Neuron (in vitro differentiated cells): ENCODE measurements at regions not wholly inside any gene's neighbourhood (a gene's known extent, or its start where the extent isn't known, plus 50 kb on each side); places are given as distances from the start of the nearest gene placed in this dataset.

Experiments
- H2AFZ ChIP-seq: one replicate; pipeline ENCODE4 v1.6.1; 2013; ENCODE audit warnings: low read depth, mild to moderate bottlenecking, inconsistent platforms, low read length, moderate library complexity
- H3K27me3 ChIP-seq: one replicate; pipeline ENCODE4 v1.6.1; 2013; ENCODE audit warnings: low read length; ENCODE audit not compliant: insufficient read depth
- H3K36me3 ChIP-seq: one replicate; pipeline ENCODE4 v1.6.1; 2013; ENCODE audit warnings: low read length; ENCODE audit not compliant: insufficient read depth
- H3K4me1 ChIP-seq: one replicate; pipeline ENCODE4 v1.6.1; 2013; ENCODE audit warnings: low read length; ENCODE audit not compliant: insufficient read depth
- H3K4me3 ChIP-seq: 2 replicates; pipeline ENCODE4 v1.5.1; 2013; ENCODE audit warnings: mild to moderate bottlenecking, low read length, moderate library complexity
- H3K9me3 ChIP-seq: one replicate; pipeline ENCODE4 v1.6.1; 2013; ENCODE audit warnings: low read length

GRCh38 chr20:58600756-58601155, 50.3 kb upstream of the STX16 start:
- Histone ChIP-seq H3K9me3 (no peaks in the 10 kb centered on the region), H2AFZ (no peak overlapping the region), H3K4me1 (peaks cover 18% of the 10 kb centered on the region), H3K36me3 (no peaks in the 10 kb centered on the region), H3K27me3 (no peaks in the 10 kb centered on the region), H3K4me3 (no peak overlapping the region)

- no peak overlapping the region for H3K4me3 ChIP-seq
- H2AFZ ChIP-seq = no peak overlapping the region
- H3K4me1 ChIP-seq = peaks cover 18% of the 10 kb centered on the region
- no peaks in the 10 kb centered on the region for H3K9me3 ChIP-seq
- H3K27me3 ChIP-seq = no peaks in the 10 kb centered on the region
- H3K36me3 ChIP-seq = no peaks in the 10 kb centered on the region
Observed at GRCh38 chr20:58599966-58600365, 51.1 kb upstream of the STX16 start.

DNA sequence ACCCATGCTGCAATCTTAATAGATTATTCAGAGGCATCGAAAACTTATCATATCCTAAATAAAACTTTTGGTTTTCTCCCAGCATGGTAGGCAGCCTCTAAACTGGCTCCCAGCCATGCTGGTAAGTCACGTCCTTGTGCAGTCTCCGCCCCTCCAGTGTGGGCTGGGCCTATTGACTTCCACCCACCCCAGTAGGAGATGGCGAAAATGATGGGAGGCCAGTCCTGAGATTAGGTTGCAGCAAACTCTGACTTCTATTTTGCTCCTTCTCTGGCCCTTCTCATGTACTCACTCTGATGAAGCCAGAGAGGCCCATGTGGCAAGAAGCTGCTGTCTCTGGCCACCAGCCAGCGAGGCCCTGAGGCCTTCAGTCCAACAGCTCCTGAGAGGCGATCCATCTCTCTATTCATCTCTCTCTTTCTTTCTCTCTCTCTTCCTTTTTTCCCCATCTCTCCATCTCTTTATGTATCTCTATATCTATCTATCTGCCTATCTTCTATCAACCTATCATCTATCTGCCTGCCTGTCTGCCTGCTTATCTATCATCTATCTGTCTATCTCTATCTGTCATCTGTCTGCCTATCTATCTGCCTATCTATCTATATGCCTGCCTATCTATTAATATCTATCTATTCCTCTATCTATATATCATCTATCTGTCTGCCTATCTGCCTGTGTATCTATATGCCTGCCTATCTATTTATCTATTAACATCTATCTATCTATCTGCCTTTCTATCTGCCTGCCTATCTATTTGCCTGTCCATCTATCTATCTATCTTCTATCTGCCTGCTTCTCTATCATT, 52.7 kb upstream of the STX16 start:
- Histone ChIP-seq H3K36me3 (no peaks in the 10 kb centered on the region), H3K4me1 (peaks cover 28% of the 10 kb centered on the region), H3K9me3 (no peaks in the 10 kb centered on the region), H3K4me3 (no peak overlapping the region), H3K27me3 (no peaks in the 10 kb centered on the region), H2AFZ (no peak overlapping the region)

DNA sequence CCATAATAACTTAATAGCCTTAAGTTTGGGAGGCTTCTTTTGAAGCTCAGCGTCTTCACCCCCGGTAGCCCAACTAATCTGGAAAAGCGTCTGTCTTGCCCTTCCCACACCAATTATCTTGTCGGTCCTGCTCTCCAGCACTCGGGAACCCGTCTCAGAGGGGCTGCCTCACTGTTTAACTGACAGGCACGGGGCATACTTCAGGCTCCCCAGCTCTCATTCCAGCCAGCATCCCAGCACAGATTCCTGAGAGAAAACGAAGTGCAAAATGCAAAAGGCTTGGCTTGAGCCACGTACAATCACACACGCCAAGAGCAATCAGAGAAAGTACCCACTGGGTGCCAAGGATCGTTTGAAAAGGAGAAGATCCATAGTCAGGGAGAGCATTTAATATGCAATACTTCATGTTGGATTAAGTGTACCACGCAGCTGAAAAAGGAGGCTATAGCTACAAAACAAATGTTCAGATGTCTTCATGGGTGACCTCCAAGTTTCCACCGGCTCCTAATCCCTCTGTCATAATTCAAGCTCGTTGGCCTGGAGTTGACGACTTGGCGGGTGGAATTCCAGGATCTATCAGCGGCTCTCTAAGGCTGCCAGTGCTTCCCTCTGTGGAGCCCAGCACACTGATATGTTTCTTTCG, 53.7 kb upstream of the STX16 start:
- Histone ChIP-seq H3K27me3 (no peaks in the 10 kb centered on the region), H3K9me3 (no peaks in the 10 kb centered on the region), H3K36me3 (no peaks in the 10 kb centered on the region), H3K4me1 (peaks cover 29% of the 10 kb centered on the region), H2AFZ (peak overlapping the region; percentile 42), H3K4me3 (no peak overlapping the region)

DNA sequence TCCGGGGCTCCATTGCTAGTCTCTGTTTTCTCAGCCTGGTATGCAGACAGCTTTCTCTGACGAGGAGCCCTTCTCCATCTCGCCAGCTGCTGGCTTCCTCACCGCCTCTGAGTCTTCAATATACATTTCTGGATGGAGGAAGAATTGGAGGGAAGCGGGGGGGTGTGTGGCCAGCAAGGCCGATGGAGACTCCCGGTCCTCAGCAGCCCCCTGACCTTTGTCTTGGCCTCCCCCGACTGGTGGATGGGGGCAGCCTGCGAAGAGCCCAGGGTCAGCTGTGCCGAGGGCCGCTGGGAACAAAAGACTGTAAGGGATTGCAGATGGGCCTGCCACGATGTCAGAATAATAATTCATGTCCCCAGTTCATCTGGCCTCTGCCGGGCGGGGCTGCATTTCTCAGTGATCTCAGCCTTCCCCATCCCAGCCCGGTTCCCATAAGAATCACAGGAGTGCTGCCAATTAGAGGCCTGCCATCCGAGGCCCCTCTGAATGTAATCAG, 54.3 kb upstream of the STX16 start:
- H3K4me3 ChIP-seq = no peak overlapping the region
- H3K4me1 ChIP-seq = peaks cover 29% of the 10 kb centered on the region
- peak overlapping the region; percentile 42 for H2AFZ ChIP-seq
- no peaks in the 10 kb centered on the region for H3K36me3 ChIP-seq
- H3K9me3 ChIP-seq = no peaks in the 10 kb centered on the region
- no peaks in the 10 kb centered on the region for H3K27me3 ChIP-seq

- Histone ChIP-seq H3K9me3 (no peaks in the 10 kb centered on the region), H3K36me3 (no peaks in the 10 kb centered on the region), H3K4me1 (peaks cover 29% of the 10 kb centered on the region), H3K4me3 (no peak overlapping the region), H2AFZ (no peak overlapping the region), H3K27me3 (no peaks in the 10 kb centered on the region)
Observed at GRCh38 chr20:58596244-58596643, 54.8 kb upstream of the STX16 start.

DNA sequence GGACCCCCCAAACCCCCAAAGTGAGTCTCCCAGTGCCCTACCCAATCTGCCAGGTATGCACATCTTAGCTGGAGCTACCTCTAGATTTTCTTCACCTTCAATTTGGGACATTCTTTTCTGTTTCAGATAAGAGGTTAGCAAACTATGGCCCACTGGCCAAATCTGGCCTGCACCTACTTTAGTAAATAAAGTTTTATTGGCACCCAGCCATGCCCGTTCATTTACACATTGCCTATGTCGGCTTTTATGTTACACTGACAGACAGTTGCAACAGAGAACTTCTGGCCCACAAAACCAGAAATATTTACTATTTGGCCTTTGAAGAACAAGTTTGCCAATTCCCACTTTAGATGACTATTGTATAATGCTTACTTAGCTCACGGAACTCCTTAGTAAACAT, 55.9 kb upstream of the STX16 start:
- H3K27me3 ChIP-seq = no peaks in the 10 kb centered on the region
- no peaks in the 10 kb centered on the region for H3K9me3 ChIP-seq
- H3K4me1 ChIP-seq = peaks cover 33% of the 10 kb centered on the region
- H3K4me3 ChIP-seq = no peak overlapping the region
- no peaks in the 10 kb centered on the region for H3K36me3 ChIP-seq
- no peak overlapping the region for H2AFZ ChIP-seq

- Histone ChIP-seq H3K4me3 (no peak overlapping the region), H3K36me3 (no peaks in the 10 kb centered on the region), H3K9me3 (no peaks in the 10 kb centered on the region), H3K27me3 (no peaks in the 10 kb centered on the region), H2AFZ (no peak overlapping the region), H3K4me1 (peaks cover 43% of the 10 kb centered on the region)
Observed at GRCh38 chr20:58593880-58594638, 57.0 kb upstream of the STX16 start.

DNA sequence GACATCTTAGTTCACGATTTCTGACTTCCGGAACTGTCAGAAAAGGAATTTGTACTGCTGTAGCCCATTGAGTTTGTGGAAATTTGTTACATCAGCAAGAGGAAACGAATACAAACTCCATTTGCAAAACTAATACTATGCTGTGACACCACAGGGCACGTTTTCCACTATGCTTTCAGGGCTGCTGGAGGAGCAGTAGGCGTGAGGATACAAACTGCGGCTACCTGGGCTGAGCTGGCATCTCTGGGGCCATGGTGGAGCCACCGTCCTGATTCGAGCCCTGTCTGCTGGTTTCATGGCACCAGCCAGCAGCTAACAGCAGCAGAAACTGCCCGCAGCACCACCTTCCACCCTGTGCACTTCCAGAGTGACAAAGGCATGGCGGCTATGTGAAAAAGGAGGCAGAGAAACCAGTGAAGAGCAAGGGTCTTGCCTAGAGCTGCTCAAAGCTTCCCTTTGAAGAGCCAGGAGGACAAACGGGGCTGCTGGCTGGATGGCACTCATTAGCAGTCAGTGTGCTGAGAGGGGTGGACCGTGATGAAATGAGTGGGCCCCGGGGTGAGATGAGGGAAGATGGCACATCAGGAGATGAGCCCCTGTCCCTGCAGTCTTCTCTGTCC, 58.9 kb upstream of the STX16 start:
- Histone ChIP-seq H3K36me3 (no peaks in the 10 kb centered on the region), H3K4me3 (no peak overlapping the region), H3K27me3 (no peaks in the 10 kb centered on the region), H3K9me3 (no peaks in the 10 kb centered on the region), H2AFZ (no peak overlapping the region), H3K4me1 (peaks cover 35% of the 10 kb centered on the region)

DNA sequence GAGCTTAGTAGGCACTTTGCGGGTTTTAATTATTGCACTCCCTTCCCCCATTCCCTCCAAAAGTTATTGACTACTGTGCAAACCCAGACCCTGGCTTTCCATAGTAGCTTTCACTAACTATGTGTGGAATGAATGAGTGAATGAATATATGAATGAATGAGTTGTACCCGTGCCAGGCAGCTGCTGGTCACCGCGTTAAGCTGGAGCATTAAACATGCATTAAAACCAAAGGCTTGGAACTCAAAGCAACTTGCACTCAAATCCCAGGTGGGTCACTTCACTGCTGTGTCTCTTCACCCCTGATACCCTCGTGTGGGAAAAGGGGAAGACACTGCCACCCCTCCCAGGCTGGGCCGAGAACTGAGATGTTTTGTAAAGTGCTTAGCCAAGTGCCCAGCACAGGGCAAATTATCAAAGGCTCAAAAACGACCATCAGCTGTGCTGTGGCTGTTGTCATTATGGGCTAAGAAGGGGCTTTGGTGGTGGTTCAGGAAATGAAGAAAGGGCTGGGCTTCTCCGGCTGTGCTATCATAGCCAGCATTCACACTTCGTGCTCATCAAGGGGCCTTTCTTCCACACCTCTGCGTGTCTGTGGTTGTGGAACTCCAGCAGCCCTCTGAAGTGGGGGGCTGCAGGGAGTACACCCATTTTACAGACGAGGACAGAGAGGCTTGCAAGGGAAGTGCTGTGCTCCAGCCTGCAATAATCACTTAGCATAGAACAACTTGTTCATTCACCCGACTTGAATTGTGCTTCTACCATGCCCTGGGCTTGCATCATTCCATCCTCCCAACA, 60.2 kb upstream of the STX16 start:
- no peaks in the 10 kb centered on the region for H3K9me3 ChIP-seq
- H3K27me3 ChIP-seq = no peaks in the 10 kb centered on the region
- peaks cover 25% of the 10 kb centered on the region for H3K4me1 ChIP-seq
- H3K4me3 ChIP-seq = no peak overlapping the region
- no peaks in the 10 kb centered on the region for H3K36me3 ChIP-seq
- no peak overlapping the region for H2AFZ ChIP-seq

GRCh38 chr20:58587467-58587866, 63.6 kb upstream of the STX16 start:
- Histone ChIP-seq H3K27me3 (no peaks in the 10 kb centered on the region), H3K4me1 (peaks cover 13% of the 10 kb centered on the region), H3K36me3 (no peaks in the 10 kb centered on the region), H2AFZ (no peak overlapping the region), H3K9me3 (no peaks in the 10 kb centered on the region), H3K4me3 (no peak overlapping the region)

DNA sequence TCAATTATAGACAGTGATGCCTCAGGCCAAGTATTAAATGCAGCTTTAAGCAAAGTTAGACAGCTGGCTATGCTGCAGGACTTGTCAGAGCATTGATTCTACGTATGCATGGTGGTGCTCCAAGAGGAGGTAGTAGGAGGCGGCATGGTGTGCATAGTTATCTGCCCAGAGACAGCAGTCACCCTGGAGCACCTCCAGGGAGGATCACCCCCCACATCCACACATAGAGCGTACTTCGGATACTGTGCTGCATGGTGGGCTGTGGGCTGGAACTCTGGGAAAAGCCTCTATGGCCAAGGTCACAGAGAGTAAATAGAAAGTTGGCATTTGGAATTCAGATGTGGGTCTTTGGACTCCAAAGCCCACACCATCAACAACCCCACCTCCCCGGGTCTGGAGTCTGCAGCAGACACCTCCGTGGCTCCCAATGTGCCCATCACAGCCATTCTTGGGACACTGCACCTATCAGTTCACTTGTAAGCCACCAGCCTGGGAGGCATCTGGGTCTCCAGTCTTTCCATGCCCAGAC, 64.5 kb upstream of the STX16 start:
- H3K4me1 ChIP-seq = peaks cover 13% of the 10 kb centered on the region
- H3K27me3 ChIP-seq = peaks cover under 1% of the 10 kb centered on the region
- H3K36me3 ChIP-seq = no peaks in the 10 kb centered on the region
- H3K4me3 ChIP-seq = no peak overlapping the region
- no peak overlapping the region for H2AFZ ChIP-seq
- H3K9me3 ChIP-seq = no peaks in the 10 kb centered on the region
